ENCODE measurements at regions not wholly inside any gene's neighbourhood (a gene's known extent, or its start where the extent isn't known, plus 50 kb on each side); places are given as distances from the start of the nearest gene placed in this dataset.
A peak's percentile ranks its signal among the peaks of the same experiment; 100 is the strongest.

DNA sequence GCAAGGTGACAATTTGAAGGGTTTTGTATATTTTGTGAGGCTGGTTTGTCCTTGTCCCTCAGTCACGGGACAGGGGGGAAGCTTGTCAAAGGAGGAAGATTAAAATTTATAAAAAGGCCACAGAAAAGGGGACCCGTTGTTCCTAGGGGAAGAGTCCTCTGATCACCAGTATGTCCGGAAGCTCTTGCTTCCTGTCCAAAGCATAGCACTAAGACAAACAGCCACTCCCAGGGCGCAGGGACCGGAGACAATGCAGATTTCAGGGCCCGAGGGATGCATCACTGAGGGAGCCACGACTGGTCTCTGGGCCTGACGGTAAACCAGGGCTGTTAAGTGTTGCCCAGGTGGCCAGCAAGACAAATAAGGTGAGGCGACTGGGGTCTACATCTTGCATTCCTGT, 95.2 kb downstream of the MAF start:
- ATAC-seq: peak; percentile 67 to 81 (median 70)
- TF ChIP-seq POLR2A (IDR thresholded peaks at IDR 0.05) (no peak), CTCF (IDR thresholded peaks at IDR 0.05) (no peak)
- H3K27ac ChIP-seq: no peak overlapping the region
- no peaks in the 10 kb centered on the region for H3K4me1 ChIP-seq
- 59% methylated on average over 7 of the region's 9 CpGs for WGBS (ENCODE audit: insufficient coverage, low coverage, low lambda C conversion rate, missing lambda C conversion rate)
- H3K4me3 ChIP-seq: no peak overlapping the region
- H3K36me3 ChIP-seq: no peaks in the 10 kb centered on the region
- intact Hi-C loops (cut with DNase I): no loop called here
- no peaks in the 10 kb centered on the region for H3K9me3 ChIP-seq
- DNase-seq: peak in 1 of 3 donors; percentile 57
- H3K27me3 ChIP-seq: no peaks in the 10 kb centered on the region

- H3K36me3 ChIP-seq: no peaks in the 10 kb centered on the region
- H3K9me3 ChIP-seq: no peaks in the 10 kb centered on the region
- DNase-seq: no peak
- no peaks in the 10 kb centered on the region for H3K27me3 ChIP-seq
- intact Hi-C loops (cut with DNase I): no loop called here
- no peak overlapping the region for H3K27ac ChIP-seq
- no peak for TF ChIP-seq POLR2A (IDR thresholded peaks at IDR 0.05)
- TF ChIP-seq CTCF (IDR thresholded peaks at IDR 0.05): no peak
- WGBS (ENCODE audit: insufficient coverage, low coverage, low lambda C conversion rate, missing lambda C conversion rate): 56% methylated on average over 2 of the region's 2 CpGs
- no peak overlapping the region for H3K4me3 ChIP-seq
- ATAC-seq: peak in 1 of 4 donors; percentile 39
- no peaks in the 10 kb centered on the region for H3K4me1 ChIP-seq
Observed at GRCh38 chr16:79503511-79503910, 97.0 kb downstream of the MAF start.

DNA sequence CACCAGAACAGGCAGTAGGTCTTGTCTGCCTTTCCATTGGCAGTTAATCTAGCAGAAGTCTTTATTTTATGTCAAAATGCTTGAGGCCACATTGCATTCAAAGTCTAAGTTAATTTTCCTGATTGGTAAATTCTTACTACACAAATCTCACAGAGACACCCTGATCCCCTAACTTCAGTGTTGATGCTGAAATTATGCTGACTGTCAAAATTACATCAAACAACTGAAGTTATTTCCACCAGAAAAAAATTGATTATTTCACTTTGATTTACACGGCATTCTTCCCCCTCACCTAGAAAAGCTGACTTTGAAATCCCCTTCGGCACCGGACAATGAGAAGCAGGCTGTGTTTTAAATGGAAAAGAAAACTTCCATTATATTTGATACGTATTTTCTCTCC, 99.1 kb downstream of the MAF start:
- no peaks in the 10 kb centered on the region for H3K4me1 ChIP-seq
- intact Hi-C loops (cut with DNase I): no loop called here

DNA sequence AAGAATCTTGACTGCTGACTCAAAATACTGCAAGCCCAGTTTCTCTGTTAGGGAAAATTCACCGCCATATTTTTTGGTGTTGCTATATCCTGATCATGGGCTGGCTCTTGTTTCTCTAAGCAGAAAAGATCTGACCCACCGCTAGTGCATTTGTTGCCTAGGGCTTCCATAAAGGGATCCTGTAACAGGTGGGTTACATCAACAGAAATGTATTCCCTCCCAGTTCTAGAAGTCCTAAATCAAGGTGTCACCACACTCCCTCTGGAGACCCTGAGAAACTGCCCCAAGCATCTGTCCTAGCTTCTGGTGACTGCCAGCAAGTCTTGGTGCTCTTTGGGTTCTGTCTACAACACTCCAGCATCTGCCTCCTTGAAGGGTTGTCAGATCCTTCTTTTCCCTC, 99.7 kb downstream of the MAF start:
- Histone ChIP-seq H3K9me3 (no peaks in the 10 kb centered on the region), H3K4me3 (no peak overlapping the region), H3K27ac (no peak overlapping the region), H3K36me3 (no peaks in the 10 kb centered on the region), H3K4me1 (no peaks in the 10 kb centered on the region), H3K27me3 (no peaks in the 10 kb centered on the region)
- no CpG with 5 or more reads among the region's 2 CpGs for WGBS (ENCODE audit: insufficient coverage, low coverage, low lambda C conversion rate, missing lambda C conversion rate)
- ATAC-seq: no peak
- TF ChIP-seq POLR2A (IDR thresholded peaks at IDR 0.05) (no peak), CTCF (IDR thresholded peaks at IDR 0.05) (no peak)
- no peak for DNase-seq
- intact Hi-C loops (cut with DNase I): no loop called here

More for the DNA sequence above, 99.1 kb downstream of the MAF start:
- Histone ChIP-seq H3K27me3 (no peaks in the 10 kb centered on the region), H3K4me3 (no peak overlapping the region), H3K9me3 (no peaks in the 10 kb centered on the region), H3K27ac (no peak overlapping the region), H3K36me3 (no peaks in the 10 kb centered on the region)
- ATAC-seq: no peak
- DNase-seq: no peak
- 84% methylated on average over 4 of the region's 4 CpGs for WGBS (ENCODE audit: insufficient coverage, low coverage, low lambda C conversion rate, missing lambda C conversion rate)
- TF ChIP-seq POLR2A (IDR thresholded peaks at IDR 0.05): no peak
- no peak for TF ChIP-seq CTCF (IDR thresholded peaks at IDR 0.05)

- Histone ChIP-seq H3K4me1 (no peaks in the 10 kb centered on the region), H3K27me3 (no peaks in the 10 kb centered on the region), H3K36me3 (no peaks in the 10 kb centered on the region), H3K4me3 (no peak overlapping the region), H3K27ac (no peak overlapping the region), H3K9me3 (no peaks in the 10 kb centered on the region)
- TF ChIP-seq POLR2A (IDR thresholded peaks at IDR 0.05) (no peak), CTCF (IDR thresholded peaks at IDR 0.05) (no peak)
- intact Hi-C loops (cut with DNase I): no loop called here
- ATAC-seq: peak in 2 of 4 donors; percentile 45 to 57
- DNase-seq: no peak
- 75% methylated on average over 2 of the region's 2 CpGs for WGBS (ENCODE audit: insufficient coverage, low coverage, low lambda C conversion rate, missing lambda C conversion rate)
Observed at GRCh38 chr16:79500286-79500685, 100.3 kb downstream of the MAF start.
